ENCODE measurements at regions not wholly inside any gene's neighbourhood (a gene's known extent, or its start where the extent isn't known, plus 50 kb on each side); places are given as distances from the start of the nearest gene placed in this dataset.

GRCh38 chrX:39396358-39396995, 595.2 kb downstream of the MID1IP1 start:
- H3K4me3 ChIP-seq (ENCODE audit: low read depth in 1 of 3, low read length in 3 of 3) = no peak overlapping the region
- no peak overlapping the region for H3K27ac ChIP-seq (ENCODE audit: low read depth in 1 of 2, low read length in 2 of 2)
- no peak overlapping the region for H3K9ac ChIP-seq (ENCODE audit: low read depth in 1 of 2, low read length in 2 of 2)
- H3K36me3 ChIP-seq (ENCODE audit: control insufficient read depth in 4 of 4, insufficient read depth in 3 of 4, low read depth in 1 of 4, low read length in 3 of 4) = no peaks in the 10 kb centered on the region
- TF ChIP-seq HNF4G (IDR thresholded peaks at IDR 0.05) = no peak
- no peak for TF ChIP-seq NR2F2 (IDR thresholded peaks at IDR 0.05)
- no peak for TF ChIP-seq ATF3 (IDR thresholded peaks at IDR 0.05)
- no peaks in the 10 kb centered on the region for H3K9me3 ChIP-seq (ENCODE audit: control insufficient read depth in 4 of 4, low read length in 3 of 4)
- peaks cover 0 to 6% (median 0%) of the 10 kb centered on the region in 4 donors for H3K4me1 ChIP-seq (ENCODE audit: control insufficient read depth in 4 of 4, insufficient read depth in 4 of 4, low read length in 3 of 4)
- no peak for DNase-seq (ENCODE audit: low spot score)
- WGBS = 89% methylated on average over 10 of the region's 10 CpGs
- peaks cover 0 to 4% (median 0%) of the 10 kb centered on the region in 4 donors for H3K27me3 ChIP-seq (ENCODE audit: control insufficient read depth in 4 of 4, insufficient read depth in 4 of 4, low read length in 3 of 4)

- Histone ChIP-seq H3K4me1 (ENCODE audit: control insufficient read depth in 4 of 4, insufficient read depth in 4 of 4, low read length in 3 of 4) (peaks cover 0 to 6% (median 0%) of the 10 kb centered on the region in 4 donors), H3K9ac (ENCODE audit: low read depth in 1 of 2, low read length in 2 of 2) (no peak overlapping the region), H3K9me3 (ENCODE audit: control insufficient read depth in 4 of 4, low read length in 3 of 4) (no peaks in the 10 kb centered on the region), H3K27ac (ENCODE audit: low read depth in 1 of 2, low read length in 2 of 2) (no peak overlapping the region), H3K36me3 (ENCODE audit: control insufficient read depth in 4 of 4, insufficient read depth in 3 of 4, low read depth in 1 of 4, low read length in 3 of 4) (no peaks in the 10 kb centered on the region), H3K27me3 (ENCODE audit: control insufficient read depth in 4 of 4, insufficient read depth in 4 of 4, low read length in 3 of 4) (peaks cover 0 to 4% (median 0%) of the 10 kb centered on the region in 4 donors), H3K4me3 (ENCODE audit: low read depth in 1 of 3, low read length in 3 of 3) (no peak overlapping the region)
- TF ChIP-seq MAX (IDR thresholded peaks at IDR 0.05) (no peak), FOXA2 (IDR thresholded peaks at IDR 0.05) (no peak), RAD21 (IDR thresholded peaks at IDR 0.05) (no peak), TAF1 (conservative IDR thresholded peaks at IDR 0.05) (no peak), NR2F2 (IDR thresholded peaks at IDR 0.05) (no peak), CTCF (IDR thresholded peaks at IDR 0.05; ENCODE audit: low read depth, low read length, missing input control) (no peak), HNF4A (conservative IDR thresholded peaks at IDR 0.05) (no peak), EGR1 (IDR thresholded peaks at IDR 0.05; ENCODE audit: low read depth in 2 of 2) (no peak), FOXA1 (IDR thresholded peaks at IDR 0.05) (no peak), GABPA (IDR thresholded peaks at IDR 0.05 in 1 of 2, conservative IDR thresholded peaks at IDR 0.05 in 1 of 2) (no peak), REST (IDR thresholded peaks at IDR 0.05) (no peak), HNF4G (IDR thresholded peaks at IDR 0.05) (no peak), ZBTB33 (IDR thresholded peaks at IDR 0.05) (no peak), SP1 (IDR thresholded peaks at IDR 0.05) (no peak), JUND (IDR thresholded peaks at IDR 0.05) (no peak), RXRA (IDR thresholded peaks at IDR 0.05) (no peak)
- no peak for DNase-seq (ENCODE audit: low spot score)
- 69% methylated on average over 14 of the region's 14 CpGs for WGBS
Observed at GRCh38 chrX:39397561-39398199, 596.4 kb downstream of the MID1IP1 start.
